Activated T-cell treated with anti-CD3 and anti-CD28 coated beads, Interleukin-2, amount 50 U/mL, for 48 hours (primary cell): ENCODE measurements at regions not wholly inside any gene's neighbourhood (a gene's known extent, or its start where the extent isn't known, plus 50 kb on each side); places are given as distances from the start of the nearest gene placed in this dataset.

Experiments
- DNase-seq, 2 experiments: peaks; one replicate each; pipeline ENCODE4 v3.0.0-alpha.2; 2020

DNA sequence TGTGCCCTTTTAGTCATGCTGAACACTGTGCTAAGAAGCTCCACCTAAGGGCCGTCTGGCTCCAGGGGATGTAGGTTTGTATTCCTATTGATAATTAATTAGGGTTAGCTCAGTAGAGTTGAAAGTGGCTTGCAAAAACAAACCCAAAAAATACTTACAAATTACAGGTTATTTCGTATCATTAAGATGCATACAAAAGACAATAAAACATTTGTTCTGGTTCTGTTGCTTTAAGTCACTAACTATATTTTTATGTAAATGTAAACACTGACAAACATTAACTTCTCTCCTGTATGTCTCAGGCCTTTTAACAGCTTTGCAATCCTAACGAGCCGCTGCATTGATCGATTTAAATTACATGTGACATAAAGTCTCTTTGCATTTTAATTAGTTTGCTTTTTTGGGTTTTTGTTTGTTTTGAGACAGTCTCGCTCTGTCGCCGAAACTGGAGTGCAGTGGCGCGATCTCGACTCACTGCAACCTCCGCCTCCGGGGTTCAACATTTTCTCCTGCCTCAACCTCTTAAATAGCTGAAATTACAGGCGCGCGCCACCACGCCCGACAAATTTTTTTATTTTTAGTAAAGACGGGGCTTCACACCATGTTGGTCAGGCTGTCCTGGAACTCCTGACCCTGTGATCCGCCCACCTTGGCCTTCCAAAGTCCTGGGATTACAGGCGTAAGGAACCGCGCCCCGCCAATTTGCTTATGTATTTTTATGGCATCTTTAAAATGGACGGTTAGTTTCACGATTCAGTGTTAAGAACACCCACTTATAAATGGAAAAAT is 110.9 kb downstream of the HFE start:
- peak; percentile 73 for DNase-seq

GRCh38 chr6:26198722-26199056 is 111.5 kb downstream of the HFE start:
- no peak for DNase-seq

GRCh38 chr6:26199057-26199772 is 112.0 kb downstream of the HFE start:
- DNase-seq, result peak; percentile 86 to 87

- no peak for DNase-seq
Measured at GRCh38 chr6:26199773-26200764, 112.8 kb downstream of the HFE start.

GRCh38 chr6:26200918-26201721 is 113.9 kb downstream of the HFE start:
- DNase-seq, result no peak

DNA sequence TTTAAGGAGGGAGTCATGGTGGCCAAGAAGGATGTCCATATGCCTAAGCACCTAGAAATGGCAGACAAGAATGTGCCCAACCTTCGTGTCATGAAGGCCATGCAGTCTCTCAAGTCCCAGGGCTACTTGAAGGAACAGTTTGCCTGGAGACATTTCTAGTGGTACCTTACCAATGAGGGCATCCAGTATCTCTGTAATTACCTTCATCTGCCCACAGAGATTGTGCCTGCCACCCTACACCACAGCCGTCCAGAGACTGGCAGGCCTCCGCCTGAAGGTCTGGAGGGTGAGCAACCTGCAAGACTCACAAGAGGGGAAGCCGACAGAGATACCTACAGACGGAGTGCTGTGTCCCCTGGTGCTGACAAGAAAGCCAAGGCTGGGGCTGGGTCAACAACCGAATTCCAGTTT is 115.0 kb downstream of the HFE start:
- DNase-seq, result no peak

- DNase-seq, result no peak
Measured at GRCh38 chr6:26202811-26203583, 115.8 kb downstream of the HFE start.

DNA sequence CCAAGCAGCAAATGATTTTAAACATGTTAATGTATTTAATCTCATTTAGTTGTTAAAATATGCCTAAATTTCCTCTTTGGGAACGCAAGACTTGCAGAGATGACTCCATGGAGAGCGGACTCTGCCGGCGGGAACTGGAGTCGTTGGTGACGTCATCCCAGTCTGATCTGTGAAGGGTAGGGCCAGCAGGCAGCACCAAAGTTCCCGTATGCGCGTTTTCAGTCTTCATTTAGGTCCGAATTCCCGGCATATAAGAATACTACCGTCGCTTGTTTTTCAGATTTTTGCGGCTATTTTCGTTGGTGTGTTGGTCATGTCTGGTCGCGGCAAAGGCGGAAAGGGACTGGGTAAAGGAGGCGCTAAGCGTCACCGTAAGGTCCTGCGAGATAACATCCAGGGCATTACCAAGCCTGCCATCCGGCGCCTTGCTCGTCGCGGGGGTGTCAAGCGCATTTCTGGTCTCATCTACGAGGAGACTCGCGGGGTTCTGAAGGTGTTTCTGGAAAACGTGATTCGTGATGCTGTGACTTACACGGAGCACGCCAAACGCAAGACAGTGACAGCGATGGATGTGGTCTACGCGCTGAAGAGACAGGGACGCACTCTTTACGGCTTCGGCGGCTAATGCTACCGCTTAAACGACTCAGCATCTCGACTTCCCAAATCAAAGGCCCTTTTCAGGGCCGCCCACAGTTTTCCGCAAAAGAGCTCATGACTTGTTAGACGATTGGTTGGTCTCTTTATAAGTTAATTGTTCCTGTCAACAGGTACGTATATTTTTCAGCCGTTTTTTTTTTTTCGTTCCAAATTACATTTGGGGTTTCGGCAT is 117.3 kb downstream of the HFE start:
- DNase-seq, result peak; percentile 89 to 90

DNA sequence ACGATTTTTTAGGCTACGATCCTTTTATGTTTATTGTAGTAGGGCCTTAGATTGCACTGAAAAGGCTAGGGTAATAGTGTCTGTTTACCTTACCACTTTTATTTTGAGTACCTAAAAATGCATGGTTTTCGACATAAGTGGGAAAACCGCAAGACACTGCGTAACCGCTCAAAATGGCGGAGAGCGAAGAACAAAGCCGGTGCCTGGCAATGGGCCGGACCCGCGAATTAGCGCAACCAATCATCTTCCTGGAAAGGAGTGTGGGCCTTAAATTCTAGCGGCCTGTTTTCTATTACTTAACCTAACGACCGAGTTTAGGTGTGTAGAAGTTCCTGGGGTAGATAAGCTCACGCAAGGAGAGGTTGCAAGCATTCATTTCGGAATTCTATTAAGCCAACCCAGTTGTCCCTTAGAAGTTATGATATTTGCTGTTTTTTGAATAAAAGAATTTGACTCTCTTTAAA is 118.0 kb downstream of the HFE start:
- DNase-seq, result peak; percentile 81 to 83

GRCh38 chr6:26205625-26206574 is 118.7 kb downstream of the HFE start:
- no peak for DNase-seq

GRCh38 chr6:26206868-26207801 is 119.9 kb downstream of the HFE start:
- no peak for DNase-seq

- no peak for DNase-seq
Measured at GRCh38 chr6:26211963-26212362, 124.7 kb downstream of the HFE start.

DNA sequence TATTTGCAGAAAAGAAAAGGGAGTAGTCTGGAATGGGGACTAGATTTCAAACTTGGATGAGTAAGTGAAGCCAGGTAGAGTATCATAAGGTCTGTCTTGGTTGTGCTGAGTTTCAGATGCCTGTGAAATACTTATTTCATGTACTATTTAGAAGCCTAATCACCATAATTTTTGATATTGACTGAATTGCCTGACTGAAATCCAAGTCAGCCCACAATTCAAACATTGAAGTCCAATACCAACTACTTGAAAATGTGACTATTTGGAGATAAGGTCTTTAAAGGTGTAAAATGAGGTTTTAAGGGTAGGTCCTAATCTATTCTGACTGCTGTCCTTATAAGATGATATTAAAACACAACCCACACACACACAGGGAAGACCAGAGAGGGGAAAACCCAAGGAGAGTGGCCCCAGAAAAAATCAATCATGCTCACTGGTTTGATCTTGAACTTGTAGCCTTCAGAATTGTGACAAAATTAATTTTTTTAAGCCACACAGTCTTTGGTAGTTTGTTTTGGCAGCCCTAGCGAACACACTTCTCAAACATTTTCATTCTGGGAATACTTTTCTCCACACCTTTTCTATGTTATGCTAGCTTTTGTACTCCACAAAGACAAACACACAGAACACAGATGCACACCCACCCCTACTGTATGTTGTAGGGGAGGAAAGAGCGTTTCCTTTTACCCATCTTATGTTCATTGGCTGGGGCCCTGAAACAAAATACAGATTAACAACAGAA is 126.3 kb downstream of the HFE start:
- DNase-seq, result no peak

DNA sequence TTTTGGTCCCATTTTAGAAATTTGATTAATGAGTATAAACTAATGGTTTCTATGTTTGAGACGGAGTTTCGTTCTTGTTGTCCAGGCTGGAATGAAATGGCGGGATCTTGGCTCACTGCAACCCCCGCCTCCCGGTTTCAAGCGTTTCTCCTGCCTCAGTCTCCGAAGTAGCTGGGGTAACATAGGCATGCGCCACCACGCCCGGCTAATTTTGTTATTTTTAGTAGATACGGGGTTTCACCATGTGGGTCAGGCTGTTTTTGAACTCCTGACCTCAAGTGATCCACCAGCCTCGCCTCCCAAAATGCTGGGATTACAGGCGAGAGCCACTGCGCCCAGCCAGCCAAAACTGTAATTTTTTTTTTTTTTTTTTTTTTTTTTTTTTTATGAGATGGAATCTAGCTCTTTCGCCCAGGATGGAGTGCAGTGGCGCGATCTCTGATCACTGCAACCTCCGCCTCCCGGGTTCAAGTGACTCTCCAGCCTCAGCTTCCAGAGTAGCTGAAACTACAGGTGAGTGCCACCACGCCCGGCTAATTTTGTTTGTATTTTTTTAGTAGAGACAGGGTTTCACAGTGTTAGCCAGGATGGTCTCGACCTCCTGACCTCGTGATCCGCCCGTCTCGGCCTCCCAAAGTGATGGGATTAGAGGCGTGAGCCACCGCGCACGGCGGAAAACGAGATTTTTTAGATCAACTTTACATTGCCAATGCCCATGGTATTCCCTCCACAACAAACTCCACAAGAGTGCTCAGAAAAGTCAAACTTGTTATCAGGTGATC is 127.8 kb downstream of the HFE start:
- DNase-seq, result peak in 1 of 2 experiments; percentile 45

DNA sequence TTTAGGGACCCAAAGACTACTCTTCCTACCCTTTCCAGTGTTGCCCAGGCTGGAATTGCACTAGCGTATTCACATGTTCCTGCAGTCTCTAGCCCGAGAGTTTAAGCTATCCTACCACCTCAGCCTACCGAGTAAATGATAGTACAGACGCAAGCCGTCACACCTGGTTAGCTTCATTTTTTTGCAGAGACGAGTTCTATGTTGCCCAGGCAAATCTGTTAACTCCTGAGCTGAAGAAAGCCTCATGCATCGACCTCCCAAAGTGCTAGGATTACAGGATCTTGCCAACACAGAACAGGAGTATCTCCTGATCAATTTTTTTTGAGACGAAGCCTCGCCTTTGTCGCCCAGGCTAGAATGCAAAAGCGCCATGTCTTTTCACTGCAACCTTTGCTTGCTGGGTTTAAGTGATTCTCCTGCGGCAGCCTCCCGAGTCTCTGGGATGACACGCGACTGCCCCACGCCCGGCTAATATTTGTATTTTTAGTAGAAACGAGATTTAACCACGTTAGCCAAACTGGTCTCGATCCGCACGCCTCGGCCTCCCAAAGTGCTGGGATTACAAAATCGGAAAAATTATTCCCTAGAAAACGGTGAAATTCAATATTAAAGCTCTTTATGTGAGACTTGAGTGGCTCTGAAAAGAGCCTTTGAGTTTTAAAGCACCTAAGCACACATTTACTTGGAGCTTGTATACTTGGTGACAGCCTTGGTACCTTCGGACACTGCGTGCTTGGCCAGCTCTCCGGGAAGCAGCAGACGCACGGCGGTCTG is 128.5 kb downstream of the HFE start:
- DNase-seq, result peak; percentile 59 to 63
